SKM-1 treated with dmso at 0.1 percent for 144 hours (cell line): ENCODE measurements at regions not wholly inside any gene's neighbourhood (a gene's known extent, or its start where the extent isn't known, plus 50 kb on each side); places are given as distances from the start of the nearest gene placed in this dataset.
A peak's percentile ranks its signal among the peaks of the same experiment; 100 is the strongest.

Experiments
- DNase-seq: peaks from one replicate; lab custom pipeline; 2025; ENCODE audit not compliant: unreplicated experiment; lab: John Stamatoyannopoulos, UW

GRCh38 chr2:11920993-11921583, 174.7 kb downstream of the LPIN1 start:
- DNase-seq = peak; percentile 46

- DNase-seq = no peak
Observed at GRCh38 chr2:11922294-11922693, 175.9 kb downstream of the LPIN1 start.

- no peak for DNase-seq
Observed at GRCh38 chr2:11923935-11924334, 177.5 kb downstream of the LPIN1 start.

GRCh38 chr2:11925295-11926066, 179.0 kb downstream of the LPIN1 start:
- no peak for DNase-seq

- no peak for DNase-seq
Observed at GRCh38 chr2:11930211-11930761, 183.9 kb downstream of the LPIN1 start.

- no peak for DNase-seq
Observed at GRCh38 chr2:11932048-11932512, 185.6 kb downstream of the LPIN1 start.

- DNase-seq = no peak
Observed at GRCh38 chr2:11932962-11933361, 186.5 kb downstream of the LPIN1 start.

GRCh38 chr2:11933854-11934253, 187.4 kb downstream of the LPIN1 start:
- no peak for DNase-seq

- DNase-seq = no peak
Observed at GRCh38 chr2:11936761-11937160, 190.3 kb downstream of the LPIN1 start.

- DNase-seq = no peak
Observed at GRCh38 chr2:11938196-11938595, 191.8 kb downstream of the LPIN1 start.

- no peak for DNase-seq
Observed at GRCh38 chr2:11939523-11939922, 193.1 kb downstream of the LPIN1 start.

GRCh38 chr2:11940121-11940743, 193.8 kb downstream of the LPIN1 start:
- no peak for DNase-seq

GRCh38 chr2:11940799-11941198, 194.4 kb downstream of the LPIN1 start:
- no peak for DNase-seq

GRCh38 chr2:11941201-11942177, 195.1 kb downstream of the LPIN1 start:
- DNase-seq = no peak

GRCh38 chr2:11942178-11942569, 195.7 kb downstream of the LPIN1 start:
- DNase-seq = no peak

GRCh38 chr2:11944311-11944710, 197.9 kb downstream of the LPIN1 start:
- no peak for DNase-seq

GRCh38 chr2:11945139-11946126, 199.0 kb downstream of the LPIN1 start:
- no peak for DNase-seq

GRCh38 chr2:11947956-11948355, 201.5 kb downstream of the LPIN1 start:
- no peak for DNase-seq

- DNase-seq = peak; percentile 49
Observed at GRCh38 chr2:11949732-11950523, 203.5 kb downstream of the LPIN1 start.
